ENCODE measurements at regions not wholly inside any gene's neighbourhood (a gene's known extent, or its start where the extent isn't known, plus 50 kb on each side); places are given as distances from the start of the nearest gene placed in this dataset.

- no peak for TF ChIP-seq CTCF (IDR thresholded peaks at IDR 0.05)
Observed at GRCh38 chr2:177314722-177315264, 50.3 kb upstream of the NFE2L2 start.

GRCh38 chr2:177315364-177315763 lies 50.8 kb upstream of the NFE2L2 start:
- no peak for TF ChIP-seq CTCF (IDR thresholded peaks at IDR 0.05)

- TF ChIP-seq CTCF (IDR thresholded peaks at IDR 0.05), result no peak
Observed at GRCh38 chr2:177316756-177317155, 52.2 kb upstream of the NFE2L2 start.

GRCh38 chr2:177317443-177317842 lies 52.9 kb upstream of the NFE2L2 start:
- TF ChIP-seq CTCF (IDR thresholded peaks at IDR 0.05), result no peak

- TF ChIP-seq CTCF (IDR thresholded peaks at IDR 0.05), result no peak
Observed at GRCh38 chr2:177317857-177318256, 53.3 kb upstream of the NFE2L2 start.

- TF ChIP-seq CTCF (IDR thresholded peaks at IDR 0.05), result no peak
Observed at GRCh38 chr2:177318613-177319012, 54.1 kb upstream of the NFE2L2 start.

- TF ChIP-seq CTCF (IDR thresholded peaks at IDR 0.05), result no peak
Observed at GRCh38 chr2:177320596-177320995, 56.1 kb upstream of the NFE2L2 start.

GRCh38 chr2:177322801-177323261 lies 58.3 kb upstream of the NFE2L2 start:
- TF ChIP-seq CTCF (IDR thresholded peaks at IDR 0.05), result no peak

Measured in LNCAP (cell line).